Lower leg skin (tissue), 3 donors: ENCODE measurements at regions not wholly inside any gene's neighbourhood (a gene's known extent, or its start where the extent isn't known, plus 50 kb on each side); places are given as distances from the start of the nearest gene placed in this dataset.

Experiments used
- CTCF ChIP-seq, 3 donors: fragments of 450-650 bp; IDR thresholded peaks; one replicate each; pipeline ENCODE4 v1.5.1; 2016; ENCODE audit warnings: antibody characterized with exemption in 3 of 3, mild to moderate bottlenecking in 3 of 3, moderate library complexity in 2 of 3
- POLR2A ChIP-seq, 2 donors: fragments of 450-650 bp; IDR thresholded peaks; one replicate each; pipeline ENCODE4 v1.6.1; 2016 to 2017; ENCODE audit warnings: antibody characterized with exemption in 2 of 2, mild to moderate bottlenecking in 1 of 2, moderate library complexity in 1 of 2

- no peak for TF ChIP-seq CTCF (IDR thresholded peaks at IDR 0.05)
- TF ChIP-seq POLR2A (IDR thresholded peaks at IDR 0.05) = no peak
Observed at GRCh38 chr20:63127700-63128364, 88.1 kb downstream of the YTHDF1 start.
